ENCODE measurements at regions not wholly inside any gene's neighbourhood (a gene's known extent, or its start where the extent isn't known, plus 50 kb on each side); places are given as distances from the start of the nearest gene placed in this dataset.
"Not testable (repeated sequence)": the region's sequence is repeated elsewhere in the genome, so short reads cannot be mapped to it uniquely, and the experiment has no call there.

- TF ChIP-seq SPI1 (IDR thresholded peaks at IDR 0.05; ENCODE audit: low read depth, low read length) (no peak), TAF1 (IDR thresholded peaks at IDR 0.05; ENCODE audit: low read depth, low read length) (no peak), POLR2A (IDR thresholded peaks at IDR 0.05; ENCODE audit: low read depth, low read length) (no peak), POU2F2 (IDR thresholded peaks at IDR 0.05; ENCODE audit: low read depth, low read length) (no peak), PAX5 (IDR thresholded peaks at IDR 0.05; ENCODE audit: insufficient read depth, low read length, severe bottlenecking) (no peak), POLR2AphosphoS5 (IDR thresholded peaks at IDR 0.05; ENCODE audit: low read depth, low read length) (no peak)
- DNase-seq (ENCODE audit: insufficient read length, low spot score), result no peak
- no peak for FAIRE-seq
Measured at GRCh38 chr11:96817482-96818399, 427.9 kb downstream of the JRKL start.

- FAIRE-seq, result no peak
- DNase-seq (ENCODE audit: insufficient read length, low spot score), result no peak
- TF ChIP-seq POLR2AphosphoS5 (IDR thresholded peaks at IDR 0.05; ENCODE audit: low read depth, low read length) (no peak), SPI1 (IDR thresholded peaks at IDR 0.05; ENCODE audit: low read depth, low read length) (no peak), TAF1 (IDR thresholded peaks at IDR 0.05; ENCODE audit: low read depth, low read length) (no peak), PAX5 (IDR thresholded peaks at IDR 0.05; ENCODE audit: insufficient read depth, low read length, severe bottlenecking) (no peak), POU2F2 (IDR thresholded peaks at IDR 0.05; ENCODE audit: low read depth, low read length) (no peak), POLR2A (IDR thresholded peaks at IDR 0.05; ENCODE audit: low read depth, low read length) (no peak)
Measured at GRCh38 chr11:96827164-96827563, 437.4 kb downstream of the JRKL start.

- TF ChIP-seq PAX5 (IDR thresholded peaks at IDR 0.05; ENCODE audit: insufficient read depth, low read length, severe bottlenecking), result no peak
- TF ChIP-seq TAF1 (IDR thresholded peaks at IDR 0.05; ENCODE audit: low read depth, low read length), result no peak
- no peak for TF ChIP-seq POLR2A (IDR thresholded peaks at IDR 0.05; ENCODE audit: low read depth, low read length)
- no peak for TF ChIP-seq POU2F2 (IDR thresholded peaks at IDR 0.05; ENCODE audit: low read depth, low read length)
- no peak for TF ChIP-seq POLR2AphosphoS5 (IDR thresholded peaks at IDR 0.05; ENCODE audit: low read depth, low read length)
- no peak for TF ChIP-seq SPI1 (IDR thresholded peaks at IDR 0.05; ENCODE audit: low read depth, low read length)
- DNase-seq (ENCODE audit: insufficient read length, low spot score) (no peak), FAIRE-seq (no peak)
Measured at GRCh38 chr11:96841792-96842191, 452.0 kb downstream of the JRKL start.

GRCh38 chr11:96842731-96843130 is 452.9 kb downstream of the JRKL start:
- no peak for FAIRE-seq

GRCh38 chr11:96854425-96854824 is 464.6 kb downstream of the JRKL start:
- DNase-seq (ENCODE audit: insufficient read length, low spot score), result no peak
- TF ChIP-seq TAF1 (IDR thresholded peaks at IDR 0.05; ENCODE audit: low read depth, low read length) (no peak), POU2F2 (IDR thresholded peaks at IDR 0.05; ENCODE audit: low read depth, low read length) (no peak), POLR2A (IDR thresholded peaks at IDR 0.05; ENCODE audit: low read depth, low read length) (no peak), POLR2AphosphoS5 (IDR thresholded peaks at IDR 0.05; ENCODE audit: low read depth, low read length) (no peak), SPI1 (IDR thresholded peaks at IDR 0.05; ENCODE audit: low read depth, low read length) (no peak), PAX5 (IDR thresholded peaks at IDR 0.05; ENCODE audit: insufficient read depth, low read length, severe bottlenecking) (no peak)
- FAIRE-seq, result no peak

More at GRCh38 chr11:96842731-96843130, 452.9 kb downstream of the JRKL start:
- no peak for DNase-seq (ENCODE audit: insufficient read length, low spot score)
- TF ChIP-seq POLR2A (IDR thresholded peaks at IDR 0.05; ENCODE audit: low read depth, low read length), result no peak
- no peak for TF ChIP-seq POU2F2 (IDR thresholded peaks at IDR 0.05; ENCODE audit: low read depth, low read length)
- TF ChIP-seq TAF1 (IDR thresholded peaks at IDR 0.05; ENCODE audit: low read depth, low read length), result no peak

- DNase-seq (ENCODE audit: insufficient read length, low spot score); FAIRE-seq: not testable (repeated sequence)
Measured at GRCh38 chr11:96861722-96862121, 471.9 kb downstream of the JRKL start.

GRCh38 chr11:96863520-96863919 is 473.7 kb downstream of the JRKL start:
- TF ChIP-seq TAF1 (IDR thresholded peaks at IDR 0.05; ENCODE audit: low read depth, low read length), result no peak
- TF ChIP-seq POU2F2 (IDR thresholded peaks at IDR 0.05; ENCODE audit: low read depth, low read length), result no peak
- TF ChIP-seq SPI1 (IDR thresholded peaks at IDR 0.05; ENCODE audit: low read depth, low read length), result no peak
- TF ChIP-seq POLR2A (IDR thresholded peaks at IDR 0.05; ENCODE audit: low read depth, low read length), result no peak
- no peak for TF ChIP-seq POLR2AphosphoS5 (IDR thresholded peaks at IDR 0.05; ENCODE audit: low read depth, low read length)
- no peak for TF ChIP-seq PAX5 (IDR thresholded peaks at IDR 0.05; ENCODE audit: insufficient read depth, low read length, severe bottlenecking)
- no peak for FAIRE-seq
- DNase-seq (ENCODE audit: insufficient read length, low spot score), result no peak

GRCh38 chr11:96865020-96865419 is 475.2 kb downstream of the JRKL start:
- FAIRE-seq, result no peak
- no peak for DNase-seq (ENCODE audit: insufficient read length, low spot score)
- no peak for TF ChIP-seq PAX5 (IDR thresholded peaks at IDR 0.05; ENCODE audit: insufficient read depth, low read length, severe bottlenecking)
- no peak for TF ChIP-seq TAF1 (IDR thresholded peaks at IDR 0.05; ENCODE audit: low read depth, low read length)
- no peak for TF ChIP-seq SPI1 (IDR thresholded peaks at IDR 0.05; ENCODE audit: low read depth, low read length)

- FAIRE-seq, result no peak
- DNase-seq (ENCODE audit: insufficient read length, low spot score), result no peak
- no peak for TF ChIP-seq SPI1 (IDR thresholded peaks at IDR 0.05; ENCODE audit: low read depth, low read length)
- no peak for TF ChIP-seq POU2F2 (IDR thresholded peaks at IDR 0.05; ENCODE audit: low read depth, low read length)
- no peak for TF ChIP-seq PAX5 (IDR thresholded peaks at IDR 0.05; ENCODE audit: insufficient read depth, low read length, severe bottlenecking)
Measured at GRCh38 chr11:96869207-96869606, 479.4 kb downstream of the JRKL start.

GRCh38 chr11:96875712-96876111 is 485.9 kb downstream of the JRKL start:
- FAIRE-seq (no peak), DNase-seq (ENCODE audit: insufficient read length, low spot score) (no peak)
- no peak for TF ChIP-seq TAF1 (IDR thresholded peaks at IDR 0.05; ENCODE audit: low read depth, low read length)
- TF ChIP-seq PAX5 (IDR thresholded peaks at IDR 0.05; ENCODE audit: insufficient read depth, low read length, severe bottlenecking), result no peak
- TF ChIP-seq POU2F2 (IDR thresholded peaks at IDR 0.05; ENCODE audit: low read depth, low read length), result no peak
- no peak for TF ChIP-seq POLR2AphosphoS5 (IDR thresholded peaks at IDR 0.05; ENCODE audit: low read depth, low read length)
- no peak for TF ChIP-seq POLR2A (IDR thresholded peaks at IDR 0.05; ENCODE audit: low read depth, low read length)
- no peak for TF ChIP-seq SPI1 (IDR thresholded peaks at IDR 0.05; ENCODE audit: low read depth, low read length)

Measured in GM12891 (cell line).